K562 (cell line): ENCODE measurements at regions not wholly inside any gene's neighbourhood (a gene's known extent, or its start where the extent isn't known, plus 50 kb on each side); places are given as distances from the start of the nearest gene placed in this dataset.

ENCODE experiments used
- ATAC-seq: fragments of 200-7000 bp; cut with Tn5 transposase; 3 replicates; pipeline ENCODE4 v1.9.1; 2020; ENCODE audit warnings: moderate library complexity
- BruUV-seq: library from RNA; stranded (reverse); fragments of 400-500 nt; replicated peaks from 2 replicates; lab custom pipeline; 2021; lab: Mats Ljungman, UMichigan
- CTCF ChIA-PET: fragments of 300-600 bp; formaldehyde crosslinking; extraction: SDS; loops from one replicate; lab custom pipeline; 2021; ENCODE audit warnings: low intra/inter-chr PET ratio; lab: Yijun Ruan, JAX
- POLR2A ChIA-PET: fragments of 300-600, 350-650 bp; sonication (Branson Sonifier 250); formaldehyde crosslinking; extraction: SDS; loops from one replicate; lab custom pipeline; 2021; ENCODE audit warnings: antibody characterized with exemption, inconsistent platforms; lab: Yijun Ruan, JAX
- DNase-seq, 4 experiments: peaks; one replicate each; pipeline versions ENCODE4 v3.0.0 to v3.0.0-alpha.2; 2011 to 2018; ENCODE audit warnings: low spot score in 3 of 4, mixed read lengths in 3 of 4; ENCODE audit errors: extremely low read depth in 1 of 4
- FAIRE-seq: peaks from 2 replicates; lab custom pipeline; 2011; peaks lifted over from hg19 to GRCh38; lab: Jason Lieb, UNC
- H2AFZ ChIP-seq: 2 replicates; pipeline ENCODE4 v1.6.0; 2011; ENCODE audit warnings: low read depth, low read length, control low read depth, inconsistent platforms
- H3K27ac ChIP-seq: fragments of 200-600 bp; 3 replicates; pipeline ENCODE4 v1.8.0; 2011; ENCODE audit warnings: low read depth, mild to moderate bottlenecking, control low read depth, inconsistent platforms, low read length, moderate library complexity, mixed read lengths; ENCODE audit errors: extremely low read depth
- H3K27me3 ChIP-seq, 2 experiments: fragments of 300-600 bp in 1 of 2; 2 replicates in 1 of 2; 3 replicates in 1 of 2; pipeline versions ENCODE4 v1.6.0 to v1.8.0; 2011; ENCODE audit warnings: inconsistent platforms in 2 of 2, low read length in 2 of 2, mild to moderate bottlenecking in 1 of 2, mixed read lengths in 1 of 2, moderate library complexity in 1 of 2; ENCODE audit not compliant: control insufficient read depth in 2 of 2, insufficient read depth in 2 of 2
- H3K36me3 ChIP-seq: fragments of 300-600 bp; 3 replicates; pipeline ENCODE4 v1.8.0; 2011; ENCODE audit warnings: mild to moderate bottlenecking, low read length, inconsistent platforms; ENCODE audit not compliant: control insufficient read depth, insufficient read depth
- H3K4me1 ChIP-seq, 2 experiments: fragments of 200-600 bp in 1 of 2; replicated peaks in 1 of 2; 2 replicates in 1 of 2; 3 replicates in 1 of 2; pipeline versions ENCODE4 v1.5.1 to v1.8.0; 2011; ENCODE audit warnings: inconsistent platforms in 2 of 2, low read length in 2 of 2, mild to moderate bottlenecking in 1 of 2, mixed read lengths in 1 of 2, moderate library complexity in 1 of 2; ENCODE audit not compliant: control insufficient read depth in 2 of 2, insufficient read depth in 2 of 2
- H3K4me2 ChIP-seq: 2 replicates; pipeline ENCODE4 v1.6.1; 2011; ENCODE audit warnings: low read length, control low read depth, inconsistent platforms, mixed read lengths; ENCODE audit not compliant: insufficient read depth
- H3K4me3 ChIP-seq: fragments of 200-600 bp; sonication (generic), shearing (Covaris generic); 2 replicates; pipeline ENCODE4 v1.5.1; 2016; ENCODE audit warnings: control low read depth, inconsistent platforms
- H3K79me2 ChIP-seq: fragments of 200-600 bp; 3 replicates; pipeline ENCODE4 v1.8.0; 2011; ENCODE audit warnings: low read length, inconsistent platforms; ENCODE audit not compliant: control insufficient read depth, insufficient read depth
- H3K9ac ChIP-seq, 2 experiments: 2 replicates each; pipeline versions ENCODE4 v1.6.0 to v1.6.1; 2011; ENCODE audit warnings: low read depth in 2 of 2, low read length in 2 of 2, control low read depth in 1 of 2, inconsistent platforms in 1 of 2, mild to moderate bottlenecking in 1 of 2, mixed read lengths in 1 of 2; ENCODE audit not compliant: insufficient read depth in 1 of 2
- H3K9me1 ChIP-seq: one replicate; pipeline ENCODE4 v1.6.0; 2011; ENCODE audit warnings: inconsistent platforms, mild to moderate bottlenecking, low read length, moderate library complexity; ENCODE audit not compliant: control insufficient read depth, insufficient read depth
- H3K9me3 ChIP-seq: replicated peaks from 2 replicates; pipeline ENCODE4 v1.5.1; 2011; ENCODE audit warnings: low read depth, low read length, inconsistent platforms; ENCODE audit not compliant: control insufficient read depth, insufficient read depth
- H4K20me1 ChIP-seq: replicated peaks from 2 replicates; pipeline ENCODE4 v1.6.1; 2011; ENCODE audit warnings: low read length, inconsistent platforms, mixed read lengths; ENCODE audit not compliant: control insufficient read depth, insufficient read depth
- HDAC6 ChIP-seq: IDR thresholded peaks from 2 replicates; pipeline ENCODE4 v1.6.1; 2012; ENCODE audit warnings: low read depth, mild to moderate bottlenecking, control low read depth, inconsistent platforms, low read length, moderate library complexity
- HSF4 ChIP-seq: fragments of 250-450 bp; sonication (Bioruptor Pico); IDR thresholded peaks from 2 replicates; pipeline ENCODE4 v2.1.2; 2022; ENCODE audit warnings: mild to moderate bottlenecking, moderate library complexity, borderline replicate concordance
- KDM5B ChIP-seq: fragments of 200-600 bp; sonication (generic); IDR thresholded peaks from 2 replicates; pipeline ENCODE4 v1.6.1; 2012; ENCODE audit warnings: low read depth, mild to moderate bottlenecking, moderate library complexity, low read length, control low read depth, inconsistent platforms; ENCODE audit not compliant: insufficient replicate concordance
- PHF21A ChIP-seq: fragments of 450-650 bp; IDR thresholded peaks from 2 replicates; pipeline ENCODE4 v1.6.1; 2017; ENCODE audit warnings: low read depth, borderline replicate concordance
- TAF7 ChIP-seq: fragments of 450-650 bp; IDR thresholded peaks from 2 replicates; pipeline ENCODE4 v1.6.1; 2016; ENCODE audit warnings: missing genetic modification characterization, missing compliant biosample characterization
- TEAD2 ChIP-seq: fragments of 450-650 bp; IDR thresholded peaks from 2 replicates; pipeline ENCODE4 v1.6.1; 2016; ENCODE audit warnings: missing genetic modification characterization, control low read depth, missing compliant biosample characterization
- ZBTB17 ChIP-seq: fragments of 450-650 bp; formaldehyde crosslinking; IDR thresholded peaks from 2 replicates; pipeline ENCODE4 v1.4.0; 2020; ENCODE audit warnings: mild to moderate bottlenecking
- ZNF140 ChIP-seq: fragments of 250-450 bp; sonication (Bioruptor Pico); IDR thresholded peaks from 2 replicates; pipeline ENCODE4 v1.8.0; 2021; ENCODE audit warnings: moderate library complexity, mild to moderate bottlenecking, inconsistent platforms
- ZNF24 ChIP-seq: fragments of 450-650 bp; IDR thresholded peaks from 2 replicates; pipeline ENCODE4 v1.6.1; 2016
- WGBS: fragments of 100-300 bp; shearing (Covaris generic); methylation state at CpG from one replicate; pipeline ENCODE4 v1.1.6; 2016; ENCODE audit warnings: low coverage, mixed read lengths; ENCODE audit not compliant: insufficient coverage; ENCODE audit errors: missing lambda C conversion rate; 5-methylcytosine and 5-hydroxymethylcytosine counted together
- in situ Hi-C: fragments of 300-500 bp; cut with MboI; formaldehyde crosslinking; loops from 4 replicates; pipeline ENCODE4 v1.15.0; 2018; ENCODE audit warnings: inconsistent platforms, mixed read lengths
- intact Hi-C: fragments of 100-400 bp; cut with micrococcal nuclease; formaldehyde crosslinking; loops from 2 replicates; pipeline ENCODE4 v1.14.2; 2022
- TF ChIP-seq, protein P1 (sequence below): sonication (generic); formaldehyde crosslinking; IDR thresholded peaks from 2 replicates; pipeline ENCODE4 v1.8.0; 2022; ENCODE audit warnings: mild to moderate bottlenecking, missing genetic modification reagents, borderline replicate concordance

DNA sequence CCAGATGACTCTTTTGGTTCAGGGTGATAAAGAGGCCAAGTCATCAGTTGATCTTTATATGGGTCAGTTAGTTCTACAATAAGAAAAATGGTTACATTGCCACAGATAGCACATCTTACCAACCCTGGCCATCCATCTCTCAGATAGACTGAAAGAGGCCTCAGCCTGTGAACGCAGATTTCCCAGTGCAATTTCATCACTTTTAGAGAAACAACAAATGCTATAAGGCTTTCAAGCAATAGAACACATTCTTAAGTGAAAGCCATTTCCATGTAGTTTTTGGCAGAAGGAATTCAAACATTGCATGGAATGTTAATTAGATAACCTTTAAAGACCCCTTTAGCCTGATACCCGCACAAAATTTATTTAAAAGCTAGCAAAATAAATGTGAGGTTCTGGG lies 200.6 kb upstream of the ZBTB20 start (continued):
- TF ChIP-seq, protein P1, sequence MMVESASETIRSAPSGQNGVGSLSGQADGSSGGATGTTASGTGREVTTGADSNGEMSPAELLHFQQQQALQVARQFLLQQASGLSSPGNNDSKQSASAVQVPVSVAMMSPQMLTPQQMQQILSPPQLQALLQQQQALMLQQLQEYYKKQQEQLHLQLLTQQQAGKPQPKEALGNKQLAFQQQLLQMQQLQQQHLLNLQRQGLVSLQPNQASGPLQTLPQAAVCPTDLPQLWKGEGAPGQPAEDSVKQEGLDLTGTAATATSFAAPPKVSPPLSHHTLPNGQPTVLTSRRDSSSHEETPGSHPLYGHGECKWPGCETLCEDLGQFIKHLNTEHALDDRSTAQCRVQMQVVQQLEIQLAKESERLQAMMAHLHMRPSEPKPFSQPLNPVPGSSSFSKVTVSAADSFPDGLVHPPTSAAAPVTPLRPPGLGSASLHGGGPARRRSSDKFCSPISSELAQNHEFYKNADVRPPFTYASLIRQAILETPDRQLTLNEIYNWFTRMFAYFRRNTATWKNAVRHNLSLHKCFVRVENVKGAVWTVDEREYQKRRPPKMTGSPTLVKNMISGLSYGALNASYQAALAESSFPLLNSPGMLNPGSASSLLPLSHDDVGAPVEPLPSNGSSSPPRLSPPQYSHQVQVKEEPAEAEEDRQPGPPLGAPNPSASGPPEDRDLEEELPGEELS (CRISPR knock-in tag) = no peak
- TF ChIP-seq HSF4 (CRISPR knock-in tag) (no peak), TEAD2 (tag) (no peak), ZNF140 (CRISPR knock-in tag) (no peak), TAF7 (tag) (no peak), PHF21A (no peak), KDM5B (no peak), ZBTB17 (CRISPR knock-in tag) (no peak)

DNA sequence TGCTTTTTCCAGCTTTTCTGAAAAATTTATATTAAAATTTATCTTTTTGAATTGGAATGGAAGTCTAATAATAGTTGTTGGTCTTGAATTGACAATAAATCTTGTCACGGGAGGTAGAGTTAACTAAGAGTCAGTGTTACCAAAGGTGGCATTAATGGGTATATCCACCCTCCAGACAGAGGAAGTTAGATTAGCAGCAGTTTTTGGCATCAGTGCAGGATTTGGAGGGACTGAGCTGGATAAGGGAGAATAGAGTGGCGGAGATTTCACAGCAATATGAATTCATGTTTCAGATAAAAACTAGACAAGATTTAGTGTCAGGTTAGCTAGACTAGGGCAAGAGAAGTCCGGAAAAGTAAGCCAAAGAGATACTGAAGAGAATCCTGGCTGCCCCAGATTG lies 201.3 kb upstream of the ZBTB20 start:
- DNase-seq = no peak
- in situ Hi-C loops = no loop called here
- Histone ChIP-seq H3K9ac (no peak overlapping the region), H3K4me1 (no peaks in the 10 kb centered on the region), H4K20me1 (no peaks in the 10 kb centered on the region), H3K9me3 (no peaks in the 10 kb centered on the region), H2AFZ (no peak overlapping the region), H3K4me2 (no peak overlapping the region), H3K27me3 (no peaks in the 10 kb centered on the region), H3K79me2 (no peaks in the 10 kb centered on the region), H3K36me3 (no peaks in the 10 kb centered on the region), H3K9me1 (no peaks in the 10 kb centered on the region), H3K27ac (no peak overlapping the region), H3K4me3 (no peak overlapping the region)
- intact Hi-C loops = no loop called here
- no peak for FAIRE-seq
- BruUV-seq = no TSS peak
- CTCF ChIA-PET = no interaction called here
- POLR2A ChIA-PET = no interaction called here
- TF ChIP-seq HDAC6 = no peak
- TF ChIP-seq ZNF24 = no peak
- 0% methylated on average over 3 of the region's 3 CpGs for WGBS
- ATAC-seq = no peak
